HepG2 (cell line): ENCODE measurements at regions not wholly inside any gene's neighbourhood (a gene's known extent, or its start where the extent isn't known, plus 50 kb on each side); places are given as distances from the start of the nearest gene placed in this dataset.

Experiments used
- ATAC-seq: fragments of 200-7000 bp; cut with Tn5 transposase; 3 replicates; pipeline ENCODE4 v1.9.1; 2020; ENCODE audit warnings: mild to moderate bottlenecking, moderate library complexity
- BruUV-seq: library from RNA; stranded (reverse); fragments of 400-500 nt; replicated peaks from 2 replicates; lab custom pipeline; 2021; lab: Mats Ljungman, UMichigan
- CTCF ChIA-PET: fragments of 300-600 bp; formaldehyde crosslinking; extraction: SDS; loops from one replicate; lab custom pipeline; 2021; ENCODE audit warnings: low total read pairs, inconsistent platforms, low intra/inter-chr PET ratio; lab: Yijun Ruan, JAX
- POLR2A ChIA-PET: fragments of 350-600 bp; sonication (Branson Sonifier 250); formaldehyde crosslinking; loops from one replicate; lab custom pipeline; 2020; ENCODE audit warnings: antibody characterized with exemption, inconsistent platforms; lab: Yijun Ruan, JAX
- DNase-seq: peaks from one replicate; pipeline ENCODE4 v3.0.0-alpha.2; 2015; ENCODE audit warnings: low spot score
- FAIRE-seq: peaks from 3 replicates; lab custom pipeline; 2011; peaks lifted over from hg19 to GRCh38; lab: Jason Lieb, UNC
- H2AFZ ChIP-seq: one replicate; pipeline ENCODE4 v1.6.1; 2011; ENCODE audit warnings: low read length, inconsistent platforms
- H3K27ac ChIP-seq: fragments of 300-600 bp; 3 replicates; pipeline ENCODE4 v1.8.0; 2011; ENCODE audit warnings: mixed run types, mild to moderate bottlenecking, mixed read lengths, low read length, inconsistent platforms; ENCODE audit not compliant: insufficient read depth; ENCODE audit errors: extremely low read length
- H3K27me3 ChIP-seq, 2 experiments: fragments of 200-600 bp in 1 of 2; 2 replicates in 1 of 2; 3 replicates in 1 of 2; pipeline versions ENCODE4 v1.6.0 to v1.8.0; 2011; ENCODE audit warnings: low read length in 2 of 2, mild to moderate bottlenecking in 2 of 2, moderate library complexity in 2 of 2, inconsistent platforms in 1 of 2; ENCODE audit not compliant: insufficient read depth in 2 of 2, control insufficient read depth in 1 of 2
- H3K36me3 ChIP-seq, 2 experiments: fragments of 200-600 bp in 1 of 2; replicated peaks in 1 of 2; 2 replicates in 1 of 2; 3 replicates in 1 of 2; pipeline versions ENCODE4 v1.5.1 to v1.8.0; 2011; ENCODE audit warnings: low read length in 2 of 2, inconsistent platforms in 1 of 2; ENCODE audit not compliant: insufficient read depth in 2 of 2, control insufficient read depth in 1 of 2
- H3K4me1 ChIP-seq: 2 replicates; pipeline ENCODE4 v1.5.1; 2012; ENCODE audit warnings: low read length, inconsistent platforms; ENCODE audit not compliant: insufficient read depth
- H3K4me2 ChIP-seq: 2 replicates; pipeline ENCODE4 v1.6.0; 2011; ENCODE audit warnings: low read depth, low read length, inconsistent platforms
- H3K4me3 ChIP-seq, 3 experiments: fragments of 200-600 bp in 1 of 3; sonication (generic), shearing (Covaris generic) in 1 of 3; replicated peaks in 1 of 3; 2 replicates each; pipeline ENCODE4 v1.5.1; 2011 to 2016; ENCODE audit warnings: low read length in 3 of 3, inconsistent platforms in 2 of 3, low read depth in 2 of 3, mild to moderate bottlenecking in 2 of 3, control low read depth in 1 of 3, mixed read lengths in 1 of 3; ENCODE audit not compliant: insufficient read depth in 1 of 3
- H3K79me2 ChIP-seq: one replicate; pipeline ENCODE4 v1.6.1; 2011; ENCODE audit warnings: low read length, inconsistent platforms; ENCODE audit not compliant: insufficient read depth
- H3K9ac ChIP-seq: 2 replicates; pipeline ENCODE4 v1.6.0; 2011; ENCODE audit warnings: mild to moderate bottlenecking, low read depth, low read length, inconsistent platforms; ENCODE audit not compliant: insufficient read depth
- H3K9me3 ChIP-seq: 2 replicates; pipeline ENCODE4 v1.5.1; 2012; ENCODE audit warnings: mild to moderate bottlenecking, low read length
- H4K20me1 ChIP-seq: 2 replicates; pipeline ENCODE4 v1.6.0; 2011; ENCODE audit warnings: inconsistent platforms, mild to moderate bottlenecking, low read length, moderate library complexity; ENCODE audit not compliant: insufficient read depth
- HNRNPL ChIP-seq: fragments of 200-400 bp; formaldehyde crosslinking; IDR thresholded peaks from 2 replicates; pipeline ENCODE4 v1.6.1; 2017; ENCODE audit warnings: mild to moderate bottlenecking, low read depth, low read length
- TCF7L2 ChIP-seq: IDR thresholded peaks from 2 replicates; pipeline ENCODE4 v1.6.1; 2011; ENCODE audit warnings: mild to moderate bottlenecking, low read depth, low read length, moderate library complexity
- WGBS: methylation state at CpG from one replicate; pipeline ENCODE4 v1.1.6; 2017; ENCODE audit warnings: low lambda C conversion rate; 5-methylcytosine and 5-hydroxymethylcytosine counted together
- in situ Hi-C: cut with HindIII; loops from 2 replicates; pipeline ENCODE4 v1.10.0; 2017; ENCODE audit warnings: low pct_unique_long_range_greater_than_20kb; ENCODE audit not compliant: extremely low pct_ligation_motif_present
- intact Hi-C: fragments of 100-400 bp; cut with micrococcal nuclease; formaldehyde crosslinking; loops from one replicate; pipeline ENCODE4 v1.10.0; 2022; ENCODE audit not compliant: unreplicated experiment
- TF ChIP-seq, protein P1 (sequence below): sonication (generic); formaldehyde crosslinking; IDR thresholded peaks from 2 replicates; pipeline ENCODE4 v1.9.0; 2021; ENCODE audit warnings: mild to moderate bottlenecking, missing genetic modification reagents

DNA sequence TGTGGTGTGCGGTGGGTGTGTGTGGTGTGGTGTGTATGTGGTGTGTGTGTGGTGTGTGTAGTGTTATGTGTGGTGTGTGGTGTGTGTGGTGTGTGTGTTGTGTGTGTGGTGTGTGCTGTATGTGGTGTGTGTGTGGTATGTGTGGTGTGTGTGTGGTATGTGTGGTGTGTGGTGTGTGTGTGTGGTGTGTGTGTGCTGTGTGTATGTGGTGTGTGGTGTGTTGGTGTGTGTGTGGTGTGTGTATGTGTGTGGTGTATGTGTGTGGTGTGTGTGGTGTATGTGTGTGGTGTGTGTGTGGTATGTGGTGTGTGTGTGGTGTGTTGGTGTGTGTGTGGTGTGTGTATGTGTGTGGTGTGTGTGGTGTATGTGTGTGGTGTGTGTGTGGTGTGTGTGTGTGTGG, 144.3 kb downstream of the HSD17B3 start:
- BruUV-seq: no TSS peak
- no peak for ATAC-seq
- Histone ChIP-seq H3K79me2 (no peaks in the 10 kb centered on the region), H3K4me2 (no peak overlapping the region), H3K9me3 (no peaks in the 10 kb centered on the region), H3K4me1 (no peaks in the 10 kb centered on the region), H2AFZ (no peak overlapping the region), H3K9ac (no peak overlapping the region), H3K36me3 (no peaks in the 10 kb centered on the region), H3K27ac (no peak overlapping the region), H3K27me3 (peaks cover 1 to 10% of the 10 kb centered on the region in 2 experiments; a peak in 2 of 5 replicates), H4K20me1 (no peaks in the 10 kb centered on the region), H3K4me3 (no peak overlapping the region)
- intact Hi-C loops: no loop called here
- TF ChIP-seq, protein P1, sequence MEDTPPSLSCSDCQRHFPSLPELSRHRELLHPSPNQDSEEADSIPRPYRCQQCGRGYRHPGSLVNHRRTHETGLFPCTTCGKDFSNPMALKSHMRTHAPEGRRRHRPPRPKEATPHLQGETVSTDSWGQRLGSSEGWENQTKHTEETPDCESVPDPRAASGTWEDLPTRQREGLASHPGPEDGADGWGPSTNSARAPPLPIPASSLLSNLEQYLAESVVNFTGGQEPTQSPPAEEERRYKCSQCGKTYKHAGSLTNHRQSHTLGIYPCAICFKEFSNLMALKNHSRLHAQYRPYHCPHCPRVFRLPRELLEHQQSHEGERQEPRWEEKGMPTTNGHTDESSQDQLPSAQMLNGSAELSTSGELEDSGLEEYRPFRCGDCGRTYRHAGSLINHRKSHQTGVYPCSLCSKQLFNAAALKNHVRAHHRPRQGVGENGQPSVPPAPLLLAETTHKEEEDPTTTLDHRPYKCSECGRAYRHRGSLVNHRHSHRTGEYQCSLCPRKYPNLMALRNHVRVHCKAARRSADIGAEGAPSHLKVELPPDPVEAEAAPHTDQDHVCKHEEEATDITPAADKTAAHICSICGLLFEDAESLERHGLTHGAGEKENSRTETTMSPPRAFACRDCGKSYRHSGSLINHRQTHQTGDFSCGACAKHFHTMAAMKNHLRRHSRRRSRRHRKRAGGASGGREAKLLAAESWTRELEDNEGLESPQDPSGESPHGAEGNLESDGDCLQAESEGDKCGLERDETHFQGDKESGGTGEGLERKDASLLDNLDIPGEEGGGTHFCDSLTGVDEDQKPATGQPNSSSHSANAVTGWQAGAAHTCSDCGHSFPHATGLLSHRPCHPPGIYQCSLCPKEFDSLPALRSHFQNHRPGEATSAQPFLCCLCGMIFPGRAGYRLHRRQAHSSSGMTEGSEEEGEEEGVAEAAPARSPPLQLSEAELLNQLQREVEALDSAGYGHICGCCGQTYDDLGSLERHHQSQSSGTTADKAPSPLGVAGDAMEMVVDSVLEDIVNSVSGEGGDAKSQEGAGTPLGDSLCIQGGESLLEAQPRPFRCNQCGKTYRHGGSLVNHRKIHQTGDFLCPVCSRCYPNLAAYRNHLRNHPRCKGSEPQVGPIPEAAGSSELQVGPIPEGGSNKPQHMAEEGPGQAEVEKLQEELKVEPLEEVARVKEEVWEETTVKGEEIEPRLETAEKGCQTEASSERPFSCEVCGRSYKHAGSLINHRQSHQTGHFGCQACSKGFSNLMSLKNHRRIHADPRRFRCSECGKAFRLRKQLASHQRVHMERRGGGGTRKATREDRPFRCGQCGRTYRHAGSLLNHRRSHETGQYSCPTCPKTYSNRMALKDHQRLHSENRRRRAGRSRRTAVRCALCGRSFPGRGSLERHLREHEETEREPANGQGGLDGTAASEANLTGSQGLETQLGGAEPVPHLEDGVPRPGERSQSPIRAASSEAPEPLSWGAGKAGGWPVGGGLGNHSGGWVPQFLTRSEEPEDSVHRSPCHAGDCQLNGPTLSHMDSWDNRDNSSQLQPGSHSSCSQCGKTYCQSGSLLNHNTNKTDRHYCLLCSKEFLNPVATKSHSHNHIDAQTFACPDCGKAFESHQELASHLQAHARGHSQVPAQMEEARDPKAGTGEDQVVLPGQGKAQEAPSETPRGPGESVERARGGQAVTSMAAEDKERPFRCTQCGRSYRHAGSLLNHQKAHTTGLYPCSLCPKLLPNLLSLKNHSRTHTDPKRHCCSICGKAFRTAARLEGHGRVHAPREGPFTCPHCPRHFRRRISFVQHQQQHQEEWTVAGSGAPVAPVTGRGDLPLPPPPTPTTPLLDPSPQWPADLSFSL (CRISPR knock-in tag): peak; percentile 79; the same call in 1 of the 2 replicates
- TF ChIP-seq TCF7L2: no peak
- TF ChIP-seq HNRNPL: peak; percentile 67
- WGBS: 33% methylated on average over 1 of the region's 1 CpG
- ChIA-PET CTCF (no interaction called here), POLR2A (no interaction called here)
- in situ Hi-C loops: no loop called here
- DNase-seq: no peak
- peak; percentile 95 for FAIRE-seq
